Fibroblast of pulmonary artery (primary cell): ENCODE measurements at regions not wholly inside any gene's neighbourhood (a gene's known extent, or its start where the extent isn't known, plus 50 kb on each side); places are given as distances from the start of the nearest gene placed in this dataset.
"Not testable (repeated sequence)": the region's sequence is repeated elsewhere in the genome, so short reads cannot be mapped to it uniquely, and the experiment has no call there.

Source experiments
- DNase-seq: peaks from one replicate; pipeline ENCODE4 v3.0.0-alpha.2; 2010; ENCODE audit warnings: low read depth
- H3K4me3 ChIP-seq: replicated peaks from 2 replicates; pipeline ENCODE4 v1.5.1; 2011; ENCODE audit warnings: low read depth, mild to moderate bottlenecking, control low read depth, low read length, moderate library complexity
- TF ChIP-seq, protein P1 (sequence below): IDR thresholded peaks from 2 replicates; pipeline ENCODE4 v1.5.1; 2011; ENCODE audit warnings: mild to moderate bottlenecking, control low read depth, low read length, inconsistent platforms; ENCODE audit errors: missing control alignments

GRCh38 chr7:29639886-29640595 lies 76.4 kb downstream of the PRR15 start:
- no peak overlapping the region for H3K4me3 ChIP-seq
- no peak for DNase-seq
- TF ChIP-seq, protein P1, sequence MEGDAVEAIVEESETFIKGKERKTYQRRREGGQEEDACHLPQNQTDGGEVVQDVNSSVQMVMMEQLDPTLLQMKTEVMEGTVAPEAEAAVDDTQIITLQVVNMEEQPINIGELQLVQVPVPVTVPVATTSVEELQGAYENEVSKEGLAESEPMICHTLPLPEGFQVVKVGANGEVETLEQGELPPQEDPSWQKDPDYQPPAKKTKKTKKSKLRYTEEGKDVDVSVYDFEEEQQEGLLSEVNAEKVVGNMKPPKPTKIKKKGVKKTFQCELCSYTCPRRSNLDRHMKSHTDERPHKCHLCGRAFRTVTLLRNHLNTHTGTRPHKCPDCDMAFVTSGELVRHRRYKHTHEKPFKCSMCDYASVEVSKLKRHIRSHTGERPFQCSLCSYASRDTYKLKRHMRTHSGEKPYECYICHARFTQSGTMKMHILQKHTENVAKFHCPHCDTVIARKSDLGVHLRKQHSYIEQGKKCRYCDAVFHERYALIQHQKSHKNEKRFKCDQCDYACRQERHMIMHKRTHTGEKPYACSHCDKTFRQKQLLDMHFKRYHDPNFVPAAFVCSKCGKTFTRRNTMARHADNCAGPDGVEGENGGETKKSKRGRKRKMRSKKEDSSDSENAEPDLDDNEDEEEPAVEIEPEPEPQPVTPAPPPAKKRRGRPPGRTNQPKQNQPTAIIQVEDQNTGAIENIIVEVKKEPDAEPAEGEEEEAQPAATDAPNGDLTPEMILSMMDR, result no peak

GRCh38 chr7:29641651-29642050 lies 78.0 kb downstream of the PRR15 start:
- TF ChIP-seq, protein P1, result no peak
- no peak overlapping the region for H3K4me3 ChIP-seq
- no peak for DNase-seq

DNA sequence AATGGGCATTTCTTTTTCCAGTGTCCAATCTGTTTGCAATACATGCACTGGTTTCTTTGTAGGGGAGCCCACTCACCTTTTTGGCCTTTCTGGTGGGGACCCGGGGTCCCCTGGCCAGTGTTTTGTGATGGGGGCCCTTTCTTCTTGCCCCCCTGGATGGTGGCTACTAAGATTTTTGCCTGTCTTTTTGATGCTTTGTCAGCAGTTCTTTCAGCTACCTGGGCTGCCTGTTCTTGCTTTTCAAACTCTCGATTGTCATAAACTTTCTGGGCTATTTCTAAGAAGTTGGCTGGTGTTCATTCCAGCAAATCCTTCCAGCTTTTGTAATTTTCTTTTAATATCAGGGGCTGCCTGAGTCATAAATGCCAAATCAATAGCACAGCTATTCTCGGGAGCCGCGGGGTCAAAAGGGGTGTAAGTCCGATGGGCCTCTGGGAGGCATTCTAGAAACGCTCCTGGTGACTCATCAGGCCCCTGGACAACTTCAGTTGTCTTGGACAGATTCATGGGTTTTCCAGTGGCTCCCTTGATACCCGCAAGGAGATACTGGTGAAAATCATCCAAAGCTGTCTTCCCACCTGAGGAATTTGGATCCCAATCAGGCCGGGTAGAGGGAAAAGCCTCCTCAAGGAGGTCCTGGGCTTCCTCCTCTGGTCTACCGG lies 79.0 kb downstream of the PRR15 start:
- TF ChIP-seq, protein P1, result no peak
- H3K4me3 ChIP-seq, result no peak overlapping the region
- DNase-seq, result no peak

DNA sequence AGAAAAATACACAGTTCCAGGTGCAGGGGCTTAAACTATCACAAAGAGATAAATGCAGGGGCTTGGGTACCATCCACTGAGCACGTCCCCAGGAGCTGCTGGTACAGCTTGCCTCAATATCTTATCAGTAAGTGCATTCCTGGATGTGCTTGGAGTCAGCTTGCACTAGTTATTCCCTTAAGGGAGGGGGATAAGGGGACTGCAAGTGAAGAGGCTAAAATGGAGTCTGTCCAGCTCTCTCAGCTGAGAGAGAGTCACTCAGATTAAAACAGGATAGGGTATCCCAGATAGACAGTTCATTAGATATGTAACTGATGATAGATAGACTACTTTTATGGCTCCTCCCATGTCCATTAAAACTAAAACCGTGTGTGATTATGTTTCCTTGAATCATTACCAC lies 82.5 kb downstream of the PRR15 start:
- not testable (repeated sequence) for DNase-seq, H3K4me3 ChIP-seq

DNA sequence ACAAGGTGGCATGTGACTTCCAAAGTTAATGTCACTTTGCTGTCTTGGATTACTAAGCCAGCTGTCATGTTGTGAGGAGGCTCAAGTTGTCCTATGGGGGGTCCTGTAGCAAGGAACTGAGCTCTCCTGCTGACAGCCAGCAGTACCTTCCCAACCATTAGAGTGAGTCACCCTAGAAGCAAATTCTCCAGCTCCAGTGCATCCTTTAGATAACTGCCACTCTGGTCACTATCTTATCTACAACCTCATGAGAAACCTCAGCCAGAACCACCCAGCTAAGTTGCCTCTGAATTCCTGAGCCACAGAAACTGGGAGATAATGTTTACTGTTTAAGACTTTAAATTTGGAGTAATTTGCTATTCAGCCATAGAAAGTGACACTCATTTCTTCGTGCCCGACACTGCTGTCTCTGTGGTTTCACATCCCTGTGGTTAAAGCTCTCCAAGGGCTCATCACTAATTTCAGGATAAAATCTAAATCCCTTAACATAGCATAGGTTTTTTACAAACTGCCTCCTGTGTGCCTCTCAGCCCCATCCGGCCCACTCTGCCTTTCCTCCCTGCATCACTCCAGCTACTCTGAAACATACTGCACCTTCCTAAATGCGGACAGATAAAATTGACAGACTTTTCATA lies 83.5 kb downstream of the PRR15 start:
- DNase-seq, result no peak
- TF ChIP-seq, protein P1, result no peak
- no peak overlapping the region for H3K4me3 ChIP-seq

DNA sequence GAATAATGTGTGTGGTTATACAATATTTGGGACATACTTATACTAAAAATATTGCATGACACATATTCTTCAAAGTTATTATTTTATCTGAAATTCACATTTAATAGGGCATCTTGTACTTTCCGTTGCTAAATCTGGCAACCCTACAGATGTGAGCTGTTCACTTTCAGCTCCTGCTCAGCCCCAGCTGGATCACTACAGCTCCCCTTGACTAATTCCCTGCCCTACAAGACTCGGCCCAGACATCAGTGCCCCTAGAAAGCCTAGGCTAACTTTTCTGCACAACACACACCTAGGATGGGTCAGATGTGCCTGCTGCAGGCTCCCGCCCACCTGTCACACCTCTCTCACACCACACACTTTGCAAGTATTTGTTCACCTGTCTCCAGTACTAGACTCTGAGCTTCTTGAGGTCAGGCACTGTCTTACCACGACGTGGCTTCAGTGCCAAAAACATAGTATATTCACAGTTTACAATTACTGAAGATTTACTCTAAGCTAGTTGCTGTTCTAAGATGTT lies 84.1 kb downstream of the PRR15 start:
- not testable (repeated sequence) for H3K4me3 ChIP-seq, DNase-seq

GRCh38 chr7:29649028-29649716 lies 85.5 kb downstream of the PRR15 start:
- H3K4me3 ChIP-seq, result no peak overlapping the region

More at GRCh38 chr7:29649028-29649716, 85.5 kb downstream of the PRR15 start:
- DNase-seq, result no peak
- TF ChIP-seq, protein P1, result no peak
